HG03039 (cell line): ENCODE measurements at regions not wholly inside any gene's neighbourhood (a gene's known extent, or its start where the extent isn't known, plus 50 kb on each side); places are given as distances from the start of the nearest gene placed in this dataset.

Experiments
- ATAC-seq: cut with Tn5 transposase; IDR thresholded peaks from one replicate; pipeline ENCODE4 v1.9.1; 2021; ENCODE audit warnings: mild to moderate bottlenecking, moderate library complexity; ENCODE audit not compliant: unreplicated experiment

DNA sequence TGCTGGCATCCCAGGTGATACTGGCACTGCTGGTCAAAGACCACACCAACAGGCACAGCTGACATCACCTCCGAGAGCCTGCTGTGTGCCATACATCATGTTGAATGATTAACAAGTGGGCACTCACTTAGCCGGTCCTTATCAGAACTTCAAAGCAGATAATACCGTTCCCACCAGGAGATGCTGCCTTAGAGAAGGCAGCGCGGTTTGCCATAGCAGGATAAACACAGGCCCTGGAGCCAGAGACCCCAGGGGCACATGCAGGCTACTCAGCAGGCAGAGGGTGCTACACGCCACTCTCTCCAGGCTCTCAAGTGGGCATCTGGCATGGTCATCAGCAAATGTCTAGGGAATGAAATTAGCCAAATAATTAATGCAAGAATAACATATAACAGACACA is 86.5 kb upstream of the CST7 start:
- no peak for ATAC-seq

- no peak for ATAC-seq
Measured at GRCh38 chr20:24863356-24863755, 85.7 kb upstream of the CST7 start.

GRCh38 chr20:24866008-24866407 is 83.1 kb upstream of the CST7 start:
- ATAC-seq, result no peak

GRCh38 chr20:24866742-24867141 is 82.3 kb upstream of the CST7 start:
- ATAC-seq, result no peak

- no peak for ATAC-seq
Measured at GRCh38 chr20:24867556-24867955, 81.5 kb upstream of the CST7 start.

- ATAC-seq, result no peak
Measured at GRCh38 chr20:24868396-24868927, 80.6 kb upstream of the CST7 start.

GRCh38 chr20:24868959-24869358 is 80.1 kb upstream of the CST7 start:
- no peak for ATAC-seq

- ATAC-seq, result no peak
Measured at GRCh38 chr20:24870057-24870456, 79.0 kb upstream of the CST7 start.

DNA sequence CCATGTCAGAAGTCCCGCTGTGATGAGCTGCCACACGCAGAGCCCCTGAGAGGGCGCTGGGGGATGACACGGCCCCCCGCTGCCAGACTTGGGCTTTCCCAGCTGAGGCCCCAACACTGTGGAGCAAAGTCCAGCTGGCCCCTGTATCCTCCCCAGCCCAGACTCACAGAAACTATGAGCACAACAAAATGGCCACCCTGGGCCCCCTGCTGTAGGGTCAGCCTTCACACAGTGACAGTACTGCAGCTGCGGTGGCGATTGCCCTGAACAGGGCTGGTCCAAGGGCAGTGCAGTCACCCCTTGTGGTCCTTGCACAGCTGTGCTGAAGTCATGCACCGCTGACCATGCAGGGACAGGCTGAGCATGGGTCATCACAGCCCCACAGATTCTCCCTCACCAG is 78.2 kb upstream of the CST7 start:
- ATAC-seq, result no peak

GRCh38 chr20:24871480-24872213 is 77.4 kb upstream of the CST7 start:
- ATAC-seq, result no peak

GRCh38 chr20:24872291-24873024 is 76.6 kb upstream of the CST7 start:
- ATAC-seq, result no peak

DNA sequence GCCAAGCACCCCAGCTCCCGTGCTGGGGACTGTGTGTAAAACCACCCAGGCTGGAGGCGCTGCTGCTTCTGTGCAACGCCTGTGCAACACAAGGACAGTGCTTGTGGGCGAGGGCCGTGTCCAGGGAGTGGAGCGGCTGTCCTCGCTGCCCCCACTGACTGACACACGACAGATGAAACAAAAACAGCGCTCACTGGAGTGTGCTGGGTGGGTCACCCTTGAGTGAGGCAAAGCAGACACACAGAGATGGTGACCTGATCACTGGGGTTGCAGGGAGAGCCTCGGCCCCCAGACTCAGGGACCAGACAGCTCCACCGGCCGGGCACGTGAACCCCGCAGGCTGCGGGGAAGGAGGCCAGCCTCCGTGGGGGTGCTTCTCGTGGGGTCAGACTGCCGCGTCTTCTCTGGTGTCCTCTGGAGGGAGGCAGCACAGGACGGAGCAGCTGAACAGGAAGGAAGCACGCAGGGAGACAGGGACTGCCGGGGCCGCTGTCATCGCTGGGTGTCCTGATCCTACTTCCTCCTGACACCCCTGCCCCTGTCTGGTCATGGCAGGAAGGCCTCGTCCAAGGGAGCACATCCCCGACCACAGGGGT is 75.9 kb upstream of the CST7 start:
- ATAC-seq, result no peak

DNA sequence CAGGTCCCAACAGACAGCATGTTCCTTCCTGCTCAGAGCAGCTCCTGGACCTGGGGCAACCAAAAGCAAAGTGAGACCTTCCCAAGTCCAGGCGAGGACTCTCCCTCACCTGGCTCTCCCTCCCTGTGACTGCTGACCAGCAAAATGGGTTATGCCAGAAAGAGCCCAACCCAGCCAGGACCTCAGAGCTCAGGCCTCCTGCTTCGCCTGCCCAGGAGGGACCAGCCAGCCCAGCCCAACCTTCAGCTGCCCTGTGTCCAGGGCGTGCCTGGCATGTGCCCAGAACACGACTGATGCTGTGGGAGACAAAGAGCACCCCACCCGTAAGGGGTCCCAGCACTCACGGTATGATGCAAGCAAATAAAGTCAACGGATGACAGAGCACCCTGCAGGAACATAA is 74.0 kb upstream of the CST7 start:
- ATAC-seq, result no peak

DNA sequence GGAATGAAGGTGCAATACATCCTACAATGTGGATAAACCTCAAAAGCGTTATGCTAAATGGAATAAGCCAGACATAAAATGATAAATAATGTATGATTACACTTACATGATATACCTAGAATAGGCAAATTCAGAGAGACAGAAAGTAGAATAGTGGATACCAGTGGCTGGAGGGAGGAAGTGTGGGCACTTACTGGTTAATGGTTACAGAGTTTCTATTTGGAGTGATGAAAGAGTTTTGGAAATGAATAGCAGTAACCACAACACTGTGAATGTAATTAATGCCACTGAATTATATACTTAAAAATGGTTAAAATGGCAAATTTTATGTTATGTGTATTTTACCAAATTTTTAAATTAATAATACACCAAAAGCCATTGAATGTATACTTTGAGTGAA is 71.4 kb upstream of the CST7 start:
- no peak for ATAC-seq

DNA sequence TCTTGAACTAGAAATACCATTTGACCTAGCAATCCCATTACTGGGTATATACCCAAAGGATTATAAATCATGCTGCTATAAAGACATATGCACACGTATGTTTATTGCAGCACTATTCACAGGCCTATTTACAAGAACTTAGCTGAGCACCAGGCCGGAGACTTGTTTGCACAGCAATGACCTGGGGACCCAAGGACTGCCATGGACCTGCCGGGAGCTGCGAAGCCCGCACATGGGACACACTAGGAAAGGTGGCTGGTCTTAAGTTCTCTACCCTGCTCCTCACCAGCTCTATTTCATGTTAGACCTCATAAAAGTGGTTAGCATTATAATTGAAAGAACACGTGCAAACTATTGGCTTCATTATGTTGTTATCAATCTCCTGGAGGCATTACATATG is 70.4 kb upstream of the CST7 start:
- ATAC-seq, result no peak

- no peak for ATAC-seq
Measured at GRCh38 chr20:24879875-24880274, 69.2 kb upstream of the CST7 start.

DNA sequence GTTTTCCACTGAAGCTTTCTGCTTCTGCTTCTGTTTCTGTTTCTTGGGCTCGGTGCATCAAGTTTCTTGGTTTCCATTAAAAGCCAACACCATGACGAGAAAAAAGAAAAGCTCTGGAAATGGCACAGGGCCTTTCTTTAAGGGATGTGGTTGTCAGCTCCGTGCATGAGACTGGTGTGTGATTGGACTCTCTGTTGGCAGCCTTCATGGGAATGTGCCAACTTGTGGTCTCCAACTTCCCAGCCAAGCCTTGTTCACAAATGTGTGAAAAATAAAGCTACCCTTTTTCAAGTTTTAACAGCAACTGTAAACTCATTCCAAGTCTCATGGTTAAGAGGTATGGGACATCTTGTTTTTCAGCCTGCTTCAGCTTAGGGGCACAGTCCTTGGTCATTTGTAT is 68.7 kb upstream of the CST7 start:
- ATAC-seq, result no peak

GRCh38 chr20:24890286-24890685 is 58.8 kb upstream of the CST7 start:
- no peak for ATAC-seq

GRCh38 chr20:24891546-24892393 is 57.3 kb upstream of the CST7 start:
- no peak for ATAC-seq

- no peak for ATAC-seq
Measured at GRCh38 chr20:24892522-24892921, 56.5 kb upstream of the CST7 start.

GRCh38 chr20:24892931-24893330 is 56.1 kb upstream of the CST7 start:
- no peak for ATAC-seq
